Astrocyte of the cerebellum (primary cell): ENCODE measurements at regions not wholly inside any gene's neighbourhood (a gene's known extent, or its start where the extent isn't known, plus 50 kb on each side); places are given as distances from the start of the nearest gene placed in this dataset.
"Not testable (repeated sequence)": the region's sequence is repeated elsewhere in the genome, so short reads cannot be mapped to it uniquely, and the experiment has no call there.

Experiments used
- DNase-seq: peaks from one replicate; pipeline ENCODE4 v3.0.0-alpha.2; 2011; ENCODE audit warnings: low read depth
- H3K4me3 ChIP-seq: 2 replicates; pipeline ENCODE4 v1.5.1; 2011; ENCODE audit warnings: mild to moderate bottlenecking, low read depth, low read length, moderate library complexity
- CTCF ChIP-seq: IDR thresholded peaks from 2 replicates; pipeline ENCODE4 v1.5.1; 2012; ENCODE audit warnings: low read length, low read depth, moderate library complexity, mild to moderate bottlenecking; ENCODE audit errors: missing control alignments
- in situ Hi-C: cut with HindIII; loops from 2 replicates; pipeline ENCODE4 v1.10.0; 2017; ENCODE audit warnings: low sequenced_read_pairs

GRCh38 chr20:29409833-29410805, 1847.3 kb upstream of the DEFB115 start:
- no peak for TF ChIP-seq CTCF
- no peak overlapping the region for H3K4me3 ChIP-seq
- in situ Hi-C loops, result no loop called here
- no peak for DNase-seq

- in situ Hi-C loops, result no loop called here
Observed at GRCh38 chr20:29410806-29411457, 1846.5 kb upstream of the DEFB115 start.

GRCh38 chr20:29411458-29411820, 1846.0 kb upstream of the DEFB115 start:
- DNase-seq, H3K4me3 ChIP-seq, in situ Hi-C loops: not testable (repeated sequence)

More at GRCh38 chr20:29410806-29411457, 1846.5 kb upstream of the DEFB115 start:
- no peak for DNase-seq
- no peak for TF ChIP-seq CTCF
- no peak overlapping the region for H3K4me3 ChIP-seq

- H3K4me3 ChIP-seq, result no peak overlapping the region
- in situ Hi-C loops, result no loop called here
- TF ChIP-seq CTCF, result no peak
- DNase-seq, result no peak
Observed at GRCh38 chr20:29419378-29419777, 1838.1 kb upstream of the DEFB115 start.

- no peak for TF ChIP-seq CTCF
- DNase-seq, result no peak
- H3K4me3 ChIP-seq, result no peak overlapping the region
- in situ Hi-C loops, result no loop called here
Observed at GRCh38 chr20:29427201-29428060, 1830.0 kb upstream of the DEFB115 start.

- no peak for TF ChIP-seq CTCF
- H3K4me3 ChIP-seq, result no peak overlapping the region
- no peak for DNase-seq
- in situ Hi-C loops, result no loop called here
Observed at GRCh38 chr20:29430531-29430930, 1826.9 kb upstream of the DEFB115 start.

- in situ Hi-C loops, H3K4me3 ChIP-seq, DNase-seq: not testable (repeated sequence)
Observed at GRCh38 chr20:29440721-29441120, 1816.7 kb upstream of the DEFB115 start.
